Thyroid gland (tissue), 4 donors: ENCODE measurements at regions not wholly inside any gene's neighbourhood (a gene's known extent, or its start where the extent isn't known, plus 50 kb on each side); places are given as distances from the start of the nearest gene placed in this dataset.

Experiments used
- POLR2A ChIP-seq, 2 donors: fragments of 450-650 bp; IDR thresholded peaks; one replicate each; pipeline ENCODE4 v1.6.1; 2017; ENCODE audit warnings: antibody characterized with exemption in 2 of 2, mild to moderate bottlenecking in 2 of 2, moderate library complexity in 1 of 2
- TF ChIP-seq, protein P1 (sequence below), 6 experiments: fragments of 200-600 bp in 3 of 6; fragments of 450-650 bp in 3 of 6; sonication (generic) in 3 of 6; IDR thresholded peaks; one replicate each; pipeline ENCODE4 v1.5.1; 2016 to 2019; ENCODE audit warnings: antibody characterized with exemption in 6 of 6, mild to moderate bottlenecking in 2 of 6, inconsistent platforms in 1 of 6, moderate library complexity in 1 of 6

DNA sequence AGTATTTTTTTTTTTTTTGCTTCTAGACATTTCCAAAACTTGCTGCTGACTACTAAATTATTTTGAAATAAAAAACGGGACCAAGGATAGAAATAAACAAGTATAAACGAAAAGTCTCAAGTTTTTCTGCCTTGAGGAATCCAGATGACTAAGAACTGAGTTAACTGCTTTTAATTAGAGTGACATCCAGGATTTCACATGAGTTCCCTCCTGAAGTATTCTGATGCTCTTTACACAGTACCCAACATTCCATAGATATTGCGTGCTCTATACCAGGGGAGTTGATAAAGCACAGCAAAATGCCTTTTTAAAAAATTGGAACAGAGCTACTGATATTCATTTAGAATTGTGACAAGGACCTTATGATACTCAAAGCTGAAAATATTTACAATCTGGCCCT, 618.0 kb downstream of the CCDC85A start:
- no peak for TF ChIP-seq POLR2A (IDR thresholded peaks at IDR 0.05)
- TF ChIP-seq, protein P1, sequence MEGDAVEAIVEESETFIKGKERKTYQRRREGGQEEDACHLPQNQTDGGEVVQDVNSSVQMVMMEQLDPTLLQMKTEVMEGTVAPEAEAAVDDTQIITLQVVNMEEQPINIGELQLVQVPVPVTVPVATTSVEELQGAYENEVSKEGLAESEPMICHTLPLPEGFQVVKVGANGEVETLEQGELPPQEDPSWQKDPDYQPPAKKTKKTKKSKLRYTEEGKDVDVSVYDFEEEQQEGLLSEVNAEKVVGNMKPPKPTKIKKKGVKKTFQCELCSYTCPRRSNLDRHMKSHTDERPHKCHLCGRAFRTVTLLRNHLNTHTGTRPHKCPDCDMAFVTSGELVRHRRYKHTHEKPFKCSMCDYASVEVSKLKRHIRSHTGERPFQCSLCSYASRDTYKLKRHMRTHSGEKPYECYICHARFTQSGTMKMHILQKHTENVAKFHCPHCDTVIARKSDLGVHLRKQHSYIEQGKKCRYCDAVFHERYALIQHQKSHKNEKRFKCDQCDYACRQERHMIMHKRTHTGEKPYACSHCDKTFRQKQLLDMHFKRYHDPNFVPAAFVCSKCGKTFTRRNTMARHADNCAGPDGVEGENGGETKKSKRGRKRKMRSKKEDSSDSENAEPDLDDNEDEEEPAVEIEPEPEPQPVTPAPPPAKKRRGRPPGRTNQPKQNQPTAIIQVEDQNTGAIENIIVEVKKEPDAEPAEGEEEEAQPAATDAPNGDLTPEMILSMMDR (IDR thresholded peaks at IDR 0.05), result no peak
